K562 (cell line): ENCODE measurements at regions not wholly inside any gene's neighbourhood (a gene's known extent, or its start where the extent isn't known, plus 50 kb on each side); places are given as distances from the start of the nearest gene placed in this dataset.

Source experiments
- ATAC-seq: fragments of 200-7000 bp; cut with Tn5 transposase; 3 replicates; pipeline ENCODE4 v1.9.1; 2020; ENCODE audit warnings: moderate library complexity
- BruUV-seq: library from RNA; stranded (reverse); fragments of 400-500 nt; replicated peaks from 2 replicates; lab custom pipeline; 2021; lab: Mats Ljungman, UMichigan
- CTCF ChIA-PET: fragments of 300-600 bp; formaldehyde crosslinking; extraction: SDS; loops from one replicate; lab custom pipeline; 2021; ENCODE audit warnings: low intra/inter-chr PET ratio; lab: Yijun Ruan, JAX
- POLR2A ChIA-PET: fragments of 300-600, 350-650 bp; sonication (Branson Sonifier 250); formaldehyde crosslinking; extraction: SDS; loops from one replicate; lab custom pipeline; 2021; ENCODE audit warnings: antibody characterized with exemption, inconsistent platforms; lab: Yijun Ruan, JAX
- DNase-seq, 4 experiments: peaks; one replicate each; pipeline versions ENCODE4 v3.0.0 to v3.0.0-alpha.2; 2011 to 2018; ENCODE audit warnings: low spot score in 3 of 4, mixed read lengths in 3 of 4; ENCODE audit errors: extremely low read depth in 1 of 4
- FAIRE-seq: peaks from 2 replicates; lab custom pipeline; 2011; peaks lifted over from hg19 to GRCh38; lab: Jason Lieb, UNC
- H2AFZ ChIP-seq: 2 replicates; pipeline ENCODE4 v1.6.0; 2011; ENCODE audit warnings: low read depth, low read length, control low read depth, inconsistent platforms
- H3K27ac ChIP-seq: fragments of 200-600 bp; 3 replicates; pipeline ENCODE4 v1.8.0; 2011; ENCODE audit warnings: low read depth, mild to moderate bottlenecking, control low read depth, inconsistent platforms, low read length, moderate library complexity, mixed read lengths; ENCODE audit errors: extremely low read depth
- H3K27me3 ChIP-seq, 2 experiments: fragments of 300-600 bp in 1 of 2; 2 replicates in 1 of 2; 3 replicates in 1 of 2; pipeline versions ENCODE4 v1.6.0 to v1.8.0; 2011; ENCODE audit warnings: inconsistent platforms in 2 of 2, low read length in 2 of 2, mild to moderate bottlenecking in 1 of 2, mixed read lengths in 1 of 2, moderate library complexity in 1 of 2; ENCODE audit not compliant: control insufficient read depth in 2 of 2, insufficient read depth in 2 of 2
- H3K36me3 ChIP-seq: fragments of 300-600 bp; 3 replicates; pipeline ENCODE4 v1.8.0; 2011; ENCODE audit warnings: mild to moderate bottlenecking, low read length, inconsistent platforms; ENCODE audit not compliant: control insufficient read depth, insufficient read depth
- H3K4me1 ChIP-seq, 2 experiments: fragments of 200-600 bp in 1 of 2; replicated peaks in 1 of 2; 2 replicates in 1 of 2; 3 replicates in 1 of 2; pipeline versions ENCODE4 v1.5.1 to v1.8.0; 2011; ENCODE audit warnings: inconsistent platforms in 2 of 2, low read length in 2 of 2, mild to moderate bottlenecking in 1 of 2, mixed read lengths in 1 of 2, moderate library complexity in 1 of 2; ENCODE audit not compliant: control insufficient read depth in 2 of 2, insufficient read depth in 2 of 2
- H3K4me2 ChIP-seq: 2 replicates; pipeline ENCODE4 v1.6.1; 2011; ENCODE audit warnings: low read length, control low read depth, inconsistent platforms, mixed read lengths; ENCODE audit not compliant: insufficient read depth
- H3K4me3 ChIP-seq: fragments of 200-600 bp; sonication (generic), shearing (Covaris generic); 2 replicates; pipeline ENCODE4 v1.5.1; 2016; ENCODE audit warnings: control low read depth, inconsistent platforms
- H3K79me2 ChIP-seq: fragments of 200-600 bp; 3 replicates; pipeline ENCODE4 v1.8.0; 2011; ENCODE audit warnings: low read length, inconsistent platforms; ENCODE audit not compliant: control insufficient read depth, insufficient read depth
- H3K9ac ChIP-seq, 2 experiments: 2 replicates each; pipeline versions ENCODE4 v1.6.0 to v1.6.1; 2011; ENCODE audit warnings: low read depth in 2 of 2, low read length in 2 of 2, control low read depth in 1 of 2, inconsistent platforms in 1 of 2, mild to moderate bottlenecking in 1 of 2, mixed read lengths in 1 of 2; ENCODE audit not compliant: insufficient read depth in 1 of 2
- H3K9me1 ChIP-seq: one replicate; pipeline ENCODE4 v1.6.0; 2011; ENCODE audit warnings: inconsistent platforms, mild to moderate bottlenecking, low read length, moderate library complexity; ENCODE audit not compliant: control insufficient read depth, insufficient read depth
- H3K9me3 ChIP-seq: replicated peaks from 2 replicates; pipeline ENCODE4 v1.5.1; 2011; ENCODE audit warnings: low read depth, low read length, inconsistent platforms; ENCODE audit not compliant: control insufficient read depth, insufficient read depth
- H4K20me1 ChIP-seq: replicated peaks from 2 replicates; pipeline ENCODE4 v1.6.1; 2011; ENCODE audit warnings: low read length, inconsistent platforms, mixed read lengths; ENCODE audit not compliant: control insufficient read depth, insufficient read depth
- BHLHE40 ChIP-seq: IDR thresholded peaks from 2 replicates; pipeline ENCODE4 v1.6.1; 2011; ENCODE audit warnings: low read length, improper control_type of control experiment
- HOXB6 ChIP-seq: fragments of 250-450 bp; sonication (Bioruptor Pico); IDR thresholded peaks from 2 replicates; pipeline ENCODE4 v1.5.1; 2022; ENCODE audit warnings: mild to moderate bottlenecking, borderline replicate concordance
- NCOA1 ChIP-seq: fragments of 450-650 bp; IDR thresholded peaks from 2 replicates; pipeline ENCODE4 v1.6.1; 2016; ENCODE audit warnings: low read depth
- PURB ChIP-seq: sonication (generic); formaldehyde crosslinking; IDR thresholded peaks from 2 replicates; pipeline ENCODE4 v1.9.0; 2021; ENCODE audit warnings: low read depth, mild to moderate bottlenecking, missing genetic modification reagents
- YBX1 ChIP-seq: fragments of 450-650 bp; IDR thresholded peaks from 2 replicates; pipeline ENCODE4 v1.7.1; 2016; ENCODE audit warnings: mild to moderate bottlenecking
- ZFP1 ChIP-seq: fragments of 450-650 bp; formaldehyde crosslinking; IDR thresholded peaks from 2 replicates; pipeline ENCODE4 v1.4.0; 2020; ENCODE audit warnings: mild to moderate bottlenecking, mixed read lengths
- ZNF717 ChIP-seq: fragments of 250-450 bp; sonication (Bioruptor Pico); IDR thresholded peaks from 2 replicates; pipeline ENCODE4 v1.5.0; 2021
- WGBS: fragments of 100-300 bp; shearing (Covaris generic); methylation state at CpG from one replicate; pipeline ENCODE4 v1.1.6; 2016; ENCODE audit warnings: low coverage, mixed read lengths; ENCODE audit not compliant: insufficient coverage; ENCODE audit errors: missing lambda C conversion rate; 5-methylcytosine and 5-hydroxymethylcytosine counted together
- in situ Hi-C: fragments of 300-500 bp; cut with MboI; formaldehyde crosslinking; loops from 4 replicates; pipeline ENCODE4 v1.15.0; 2018; ENCODE audit warnings: inconsistent platforms, mixed read lengths
- intact Hi-C: fragments of 100-400 bp; cut with micrococcal nuclease; formaldehyde crosslinking; loops from 2 replicates; pipeline ENCODE4 v1.14.2; 2022
- TF ChIP-seq, protein P1 (sequence below): fragments of 200-800 bp; sonication (Bioruptor generic); IDR thresholded peaks from 2 replicates; pipeline ENCODE4 v1.6.1; 2017; ENCODE audit warnings: missing genetic modification characterization, missing compliant biosample characterization

DNA sequence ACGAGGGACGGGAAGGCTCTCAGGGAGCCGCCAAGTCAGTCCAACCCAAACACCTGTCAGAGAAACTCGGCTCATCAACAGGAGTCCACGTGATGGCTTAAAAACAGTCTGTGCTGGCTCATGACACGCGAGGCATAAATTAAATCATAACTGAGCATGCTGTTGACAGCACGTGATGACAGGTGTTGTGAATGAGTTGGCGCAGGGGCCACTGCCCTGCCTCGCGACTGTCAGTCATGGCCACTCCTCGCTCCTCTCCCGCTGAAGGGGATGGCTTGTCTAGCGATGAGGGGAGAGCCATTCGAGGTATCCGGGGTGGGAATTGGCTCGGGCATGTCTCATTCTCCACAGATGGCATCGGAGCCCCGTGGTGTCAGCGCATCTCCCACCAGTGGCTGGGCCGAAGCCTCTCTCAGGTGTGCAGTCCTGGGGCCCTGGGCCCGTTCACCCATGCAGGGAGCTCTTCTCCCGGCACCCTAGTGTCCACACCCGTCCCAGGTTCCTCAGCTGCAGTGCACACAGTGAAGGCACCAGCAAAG lies 313.3 kb downstream of the BMP7 start:
- no peak overlapping the region; a peak in 1 of 4 replicates for H3K9ac ChIP-seq
- DNase-seq, result no peak
- H3K27ac ChIP-seq, result no peak overlapping the region
- H2AFZ ChIP-seq, result no peak overlapping the region
- no peaks in the 10 kb centered on the region for H3K9me3 ChIP-seq
- H4K20me1 ChIP-seq, result no peaks in the 10 kb centered on the region
- H3K79me2 ChIP-seq, result no peaks in the 10 kb centered on the region
- intact Hi-C loops (no loop called here), in situ Hi-C loops (no loop called here)
- peaks cover 26 to 53% of the 10 kb centered on the region in 2 experiments for H3K27me3 ChIP-seq
- H3K4me2 ChIP-seq, result no peak overlapping the region
- no peaks in the 10 kb centered on the region for H3K36me3 ChIP-seq
- TF ChIP-seq ZFP1 (CRISPR knock-in tag), result no peak
- TF ChIP-seq ZNF717 (CRISPR knock-in tag), result no peak
- TF ChIP-seq, protein P1, sequence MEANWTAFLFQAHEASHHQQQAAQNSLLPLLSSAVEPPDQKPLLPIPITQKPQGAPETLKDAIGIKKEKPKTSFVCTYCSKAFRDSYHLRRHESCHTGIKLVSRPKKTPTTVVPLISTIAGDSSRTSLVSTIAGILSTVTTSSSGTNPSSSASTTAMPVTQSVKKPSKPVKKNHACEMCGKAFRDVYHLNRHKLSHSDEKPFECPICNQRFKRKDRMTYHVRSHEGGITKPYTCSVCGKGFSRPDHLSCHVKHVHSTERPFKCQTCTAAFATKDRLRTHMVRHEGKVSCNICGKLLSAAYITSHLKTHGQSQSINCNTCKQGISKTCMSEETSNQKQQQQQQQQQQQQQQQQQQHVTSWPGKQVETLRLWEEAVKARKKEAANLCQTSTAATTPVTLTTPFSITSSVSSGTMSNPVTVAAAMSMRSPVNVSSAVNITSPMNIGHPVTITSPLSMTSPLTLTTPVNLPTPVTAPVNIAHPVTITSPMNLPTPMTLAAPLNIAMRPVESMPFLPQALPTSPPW (CRISPR knock-in tag), result no peak
- TF ChIP-seq BHLHE40, result no peak
- TF ChIP-seq HOXB6 (CRISPR knock-in tag), result no peak
- no peak for TF ChIP-seq PURB (CRISPR knock-in tag)
- no peak for TF ChIP-seq NCOA1
- TF ChIP-seq YBX1, result no peak
- TF ChIP-seq, all 486 proteins: peak for 0
- H3K4me1 ChIP-seq, result no peaks in the 10 kb centered on the region
- POLR2A ChIA-PET, result no interaction called here
- under 1% methylated on average over 22 of the region's 24 CpGs for WGBS
- no peak overlapping the region for H3K4me3 ChIP-seq
- H3K9me1 ChIP-seq, result no peaks in the 10 kb centered on the region
- CTCF ChIA-PET, result no interaction called here
- no peak for FAIRE-seq
- no TSS peak for BruUV-seq
- no peak for ATAC-seq
